ENCODE measurements at regions not wholly inside any gene's neighbourhood (a gene's known extent, or its start where the extent isn't known, plus 50 kb on each side); places are given as distances from the start of the nearest gene placed in this dataset.

- TF ChIP-seq CTCF (IDR thresholded peaks at IDR 0.05; ENCODE audit: low read depth, low read length) (no peak), MAX (IDR thresholded peaks at IDR 0.05; ENCODE audit: low read depth, low read length) (no peak), POLR2A (IDR thresholded peaks at IDR 0.05; ENCODE audit: extremely low read depth, insufficient read length) (no peak)
Observed at GRCh38 chr7:9761224-9761623, 1212.4 kb upstream of the PHF14 start.

Measured in NB4 (cell line).